ENCODE measurements at regions not wholly inside any gene's neighbourhood (a gene's known extent, or its start where the extent isn't known, plus 50 kb on each side); places are given as distances from the start of the nearest gene placed in this dataset.

DNA sequence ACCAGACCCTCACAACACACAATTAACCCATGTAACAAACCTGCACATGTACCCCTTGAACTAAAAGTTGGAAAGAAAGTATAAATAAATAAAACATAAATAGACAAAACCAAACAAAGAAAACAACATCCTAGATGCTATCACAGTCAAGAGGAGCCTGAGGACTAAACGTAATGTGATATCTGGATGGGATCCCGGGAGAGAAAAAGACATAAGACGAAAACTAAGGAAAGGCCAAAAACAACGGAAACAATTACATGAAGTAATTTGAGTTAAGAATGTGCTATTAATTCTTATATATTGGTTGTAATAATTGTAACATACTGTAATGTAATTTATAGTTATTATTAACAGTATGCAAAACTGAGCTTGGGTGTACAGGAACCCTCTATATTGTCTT, 793.9 kb downstream of the SEMA5A start:
- ATAC-seq (ENCODE audit: insufficient number of reproducible peaks, low FRiP score, low read depth) = no peak
- Histone ChIP-seq H3K27me3 (replicated peaks; ENCODE audit: insufficient read depth) (no peaks in the 10 kb centered on the region), H3K4me3 (no peak overlapping the region), H3K4me1 (ENCODE audit: control insufficient read depth in 1 of 2, low read depth in 2 of 2) (no peaks in the 10 kb centered on the region), H3K9me3 (no peaks in the 10 kb centered on the region), H3K27ac (no peak overlapping the region), H3K36me3 (no peaks in the 10 kb centered on the region)
- TF ChIP-seq, protein P1, sequence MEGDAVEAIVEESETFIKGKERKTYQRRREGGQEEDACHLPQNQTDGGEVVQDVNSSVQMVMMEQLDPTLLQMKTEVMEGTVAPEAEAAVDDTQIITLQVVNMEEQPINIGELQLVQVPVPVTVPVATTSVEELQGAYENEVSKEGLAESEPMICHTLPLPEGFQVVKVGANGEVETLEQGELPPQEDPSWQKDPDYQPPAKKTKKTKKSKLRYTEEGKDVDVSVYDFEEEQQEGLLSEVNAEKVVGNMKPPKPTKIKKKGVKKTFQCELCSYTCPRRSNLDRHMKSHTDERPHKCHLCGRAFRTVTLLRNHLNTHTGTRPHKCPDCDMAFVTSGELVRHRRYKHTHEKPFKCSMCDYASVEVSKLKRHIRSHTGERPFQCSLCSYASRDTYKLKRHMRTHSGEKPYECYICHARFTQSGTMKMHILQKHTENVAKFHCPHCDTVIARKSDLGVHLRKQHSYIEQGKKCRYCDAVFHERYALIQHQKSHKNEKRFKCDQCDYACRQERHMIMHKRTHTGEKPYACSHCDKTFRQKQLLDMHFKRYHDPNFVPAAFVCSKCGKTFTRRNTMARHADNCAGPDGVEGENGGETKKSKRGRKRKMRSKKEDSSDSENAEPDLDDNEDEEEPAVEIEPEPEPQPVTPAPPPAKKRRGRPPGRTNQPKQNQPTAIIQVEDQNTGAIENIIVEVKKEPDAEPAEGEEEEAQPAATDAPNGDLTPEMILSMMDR (IDR thresholded peaks at IDR 0.05) = no peak
- DNase-seq (ENCODE audit: low spot score) = no peak

DNA sequence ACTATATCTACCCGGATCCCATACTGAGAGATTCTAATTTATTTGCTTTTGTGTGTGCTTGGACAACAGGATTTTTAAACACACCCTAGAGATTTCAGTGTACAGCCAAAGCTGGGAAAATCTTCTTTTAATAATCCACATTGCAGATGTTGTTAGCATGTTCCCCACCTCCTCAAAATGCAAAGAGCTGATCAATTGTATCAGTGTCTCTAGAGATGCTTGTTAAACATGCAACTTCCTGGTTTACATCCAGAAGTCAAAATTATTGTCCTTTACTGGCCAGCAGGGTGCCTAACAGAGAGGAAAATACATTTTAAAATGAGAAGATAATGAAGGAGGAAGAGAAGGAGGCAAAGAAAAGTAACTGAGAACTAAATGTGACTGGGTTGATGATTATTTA, 793.3 kb downstream of the SEMA5A start:
- no peak overlapping the region for H3K27ac ChIP-seq
- no peaks in the 10 kb centered on the region for H3K4me1 ChIP-seq (ENCODE audit: control insufficient read depth in 1 of 2, low read depth in 2 of 2)
- TF ChIP-seq, protein P1 (IDR thresholded peaks at IDR 0.05) = no peak
- DNase-seq (ENCODE audit: low spot score) (no peak), ATAC-seq (ENCODE audit: insufficient number of reproducible peaks, low FRiP score, low read depth) (no peak)
- no peaks in the 10 kb centered on the region for H3K27me3 ChIP-seq (replicated peaks; ENCODE audit: insufficient read depth)
- no peak overlapping the region for H3K4me3 ChIP-seq
- H3K36me3 ChIP-seq = no peaks in the 10 kb centered on the region
- no peaks in the 10 kb centered on the region for H3K9me3 ChIP-seq

GRCh38 chr5:8756498-8757084, 789.3 kb downstream of the SEMA5A start:
- Histone ChIP-seq H3K4me3 (no peak overlapping the region), H3K9me3 (no peaks in the 10 kb centered on the region), H3K27me3 (replicated peaks; ENCODE audit: insufficient read depth) (no peaks in the 10 kb centered on the region), H3K27ac (no peak overlapping the region), H3K36me3 (no peaks in the 10 kb centered on the region), H3K4me1 (ENCODE audit: control insufficient read depth in 1 of 2, low read depth in 2 of 2) (no peaks in the 10 kb centered on the region)
- DNase-seq (ENCODE audit: low spot score) = no peak
- no peak for ATAC-seq (ENCODE audit: insufficient number of reproducible peaks, low FRiP score, low read depth)
- TF ChIP-seq, protein P1 (IDR thresholded peaks at IDR 0.05) = peak; percentile 20

GRCh38 chr5:8765886-8766285, 780.0 kb downstream of the SEMA5A start:
- no peak overlapping the region for H3K4me3 ChIP-seq
- ATAC-seq (ENCODE audit: insufficient number of reproducible peaks, low FRiP score, low read depth) = no peak
- H3K9me3 ChIP-seq = no peaks in the 10 kb centered on the region
- H3K36me3 ChIP-seq = no peaks in the 10 kb centered on the region
- H3K4me1 ChIP-seq (ENCODE audit: control insufficient read depth in 1 of 2, low read depth in 2 of 2) = no peaks in the 10 kb centered on the region
- TF ChIP-seq, protein P1 (IDR thresholded peaks at IDR 0.05) = no peak
- H3K27me3 ChIP-seq (replicated peaks; ENCODE audit: insufficient read depth) = no peaks in the 10 kb centered on the region
- no peak overlapping the region for H3K27ac ChIP-seq
- no peak for DNase-seq (ENCODE audit: low spot score)

DNA sequence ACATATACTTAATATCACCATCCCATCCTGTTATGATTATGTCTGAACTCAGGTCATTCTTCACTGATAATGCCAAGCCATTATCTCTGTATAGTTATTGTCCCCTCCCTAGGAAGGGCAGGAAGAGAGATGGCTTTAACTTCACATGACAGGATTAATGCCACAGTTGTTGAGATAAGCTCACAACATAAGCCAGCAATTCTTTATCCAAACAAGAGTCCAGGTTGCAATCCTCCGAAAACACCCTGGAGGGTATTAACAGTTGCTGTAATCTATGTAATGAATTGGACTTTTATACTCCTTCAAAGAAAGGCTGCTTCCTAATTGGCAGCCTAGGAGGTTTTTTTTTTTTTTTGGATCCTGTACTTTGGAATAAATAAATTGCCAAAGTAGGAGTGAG, 779.4 kb downstream of the SEMA5A start:
- Histone ChIP-seq H3K9me3 (no peaks in the 10 kb centered on the region), H3K27me3 (replicated peaks; ENCODE audit: insufficient read depth) (no peaks in the 10 kb centered on the region), H3K27ac (no peak overlapping the region), H3K4me1 (ENCODE audit: control insufficient read depth in 1 of 2, low read depth in 2 of 2) (no peaks in the 10 kb centered on the region), H3K36me3 (no peaks in the 10 kb centered on the region), H3K4me3 (no peak overlapping the region)
- DNase-seq (ENCODE audit: low spot score) (no peak), ATAC-seq (ENCODE audit: insufficient number of reproducible peaks, low FRiP score, low read depth) (no peak)
- TF ChIP-seq, protein P1 (IDR thresholded peaks at IDR 0.05) = no peak

Measured in thoracic aorta (tissue), 2 donors.